SK-N-SH treated with all-trans-retinoic acid at 6 μM for 48 hours (cell line): ENCODE measurements at regions not wholly inside any gene's neighbourhood (a gene's known extent, or its start where the extent isn't known, plus 50 kb on each side); places are given as distances from the start of the nearest gene placed in this dataset.

Source experiments
- ATAC-seq: fragments of 200-7000 bp; cut with Tn5 transposase; 3 replicates; pipeline ENCODE4 v1.9.1; 2020; ENCODE audit warnings: mild to moderate bottlenecking, moderate library complexity
- ARNTL ChIP-seq: fragments of 450-650 bp; formaldehyde crosslinking; IDR thresholded peaks from 2 replicates; pipeline ENCODE4 v1.5.0; 2020; ENCODE audit warnings: low read depth, mild to moderate bottlenecking, moderate library complexity, borderline replicate concordance
- BACH2 ChIP-seq: fragments of 250-450 bp; sonication (Bioruptor Pico); IDR thresholded peaks from 2 replicates; pipeline ENCODE4 v1.9.0; 2021; ENCODE audit warnings: mild to moderate bottlenecking, borderline replicate concordance
- CREB5 ChIP-seq: fragments of 250-450 bp; sonication (Bioruptor Pico); IDR thresholded peaks from 2 replicates; pipeline ENCODE4 v1.5.1; 2020; ENCODE audit warnings: low read depth, mild to moderate bottlenecking, moderate library complexity
- CSRNP3 ChIP-seq: fragments of 250-450 bp; sonication (Bioruptor Pico); IDR thresholded peaks from 2 replicates; pipeline ENCODE4 v1.5.1; 2021; ENCODE audit warnings: mild to moderate bottlenecking, moderate library complexity
- ESRRG ChIP-seq: fragments of 250-450 bp; sonication (Bioruptor Pico); IDR thresholded peaks from 2 replicates; pipeline ENCODE4 v1.6.1; 2021; ENCODE audit warnings: mild to moderate bottlenecking
- PATZ1 ChIP-seq: fragments of 250-450 bp; sonication (Bioruptor Pico); IDR thresholded peaks from 2 replicates; pipeline ENCODE4 v1.8.0; 2020; ENCODE audit warnings: mild to moderate bottlenecking, moderate library complexity, borderline replicate concordance
- POU6F1 ChIP-seq: fragments of 250-450 bp; sonication (Bioruptor Pico); IDR thresholded peaks from 2 replicates; pipeline ENCODE4 v1.8.0; 2021; ENCODE audit warnings: low read depth, mild to moderate bottlenecking, moderate library complexity, borderline replicate concordance
- PPARA ChIP-seq: fragments of 250-450 bp; sonication (Bioruptor Pico); IDR thresholded peaks from 2 replicates; pipeline ENCODE4 v1.5.0; 2020; ENCODE audit warnings: mild to moderate bottlenecking, borderline replicate concordance
- RARB ChIP-seq: fragments of 250-450 bp; sonication (Bioruptor Pico); IDR thresholded peaks from 2 replicates; pipeline ENCODE4 v1.8.0; 2021; ENCODE audit warnings: mild to moderate bottlenecking, moderate library complexity
- SNAI2 ChIP-seq: fragments of 250-450 bp; sonication (Bioruptor Pico); IDR thresholded peaks from 2 replicates; pipeline ENCODE4 v1.5.0; 2020; ENCODE audit warnings: mild to moderate bottlenecking, moderate library complexity
- TCF4 ChIP-seq: fragments of 250-450 bp; sonication (Bioruptor Pico); IDR thresholded peaks from 2 replicates; pipeline ENCODE4 v1.8.0; 2021; ENCODE audit warnings: mild to moderate bottlenecking, moderate library complexity, borderline replicate concordance
- TOX ChIP-seq: fragments of 250-450 bp; sonication (Bioruptor Pico); IDR thresholded peaks from 2 replicates; pipeline ENCODE4 v1.8.0; 2021; ENCODE audit warnings: mild to moderate bottlenecking, moderate library complexity, borderline replicate concordance
- TSHZ2 ChIP-seq: fragments of 250-450 bp; sonication (Bioruptor Pico); IDR thresholded peaks from 2 replicates; pipeline ENCODE4 v1.5.0; 2020; ENCODE audit warnings: mild to moderate bottlenecking, moderate library complexity
- ZFP30 ChIP-seq: fragments of 450-650 bp; formaldehyde crosslinking; IDR thresholded peaks from 2 replicates; pipeline ENCODE4 v1.5.0; 2022; ENCODE audit warnings: mild to moderate bottlenecking, moderate library complexity
- ZNF565 ChIP-seq: fragments of 450-650 bp; formaldehyde crosslinking; conservative IDR thresholded peaks from 2 replicates; pipeline ENCODE4 v1.5.0; 2020; ENCODE audit warnings: low read depth, mild to moderate bottlenecking, moderate library complexity
- ZNF70 ChIP-seq: fragments of 450-650 bp; formaldehyde crosslinking; IDR thresholded peaks from 2 replicates; pipeline ENCODE4 v1.5.0; 2020; ENCODE audit warnings: mild to moderate bottlenecking, moderate library complexity
- ZNF8 ChIP-seq: fragments of 450-650 bp; formaldehyde crosslinking; IDR thresholded peaks from 2 replicates; pipeline ENCODE4 v1.5.0; 2020; ENCODE audit warnings: mild to moderate bottlenecking, moderate library complexity

- no peak for TF ChIP-seq POU6F1
- no peak for TF ChIP-seq SNAI2 (CRISPR knock-in tag)
- no peak for TF ChIP-seq TSHZ2 (CRISPR knock-in tag)
- no peak for TF ChIP-seq TOX (CRISPR knock-in tag)
- TF ChIP-seq ZFP30 (CRISPR knock-in tag) = no peak
- TF ChIP-seq ARNTL (CRISPR knock-in tag) = no peak
These were observed 720.3 kb upstream of the ID2 start (continued) for GRCh38 chr2:7961550-7961949.

GRCh38 chr2:7962161-7962560 is 719.7 kb upstream of the ID2 start:
- no peak for TF ChIP-seq PPARA (CRISPR knock-in tag)
- no peak for TF ChIP-seq ZNF565 (CRISPR knock-in tag)
- no peak for TF ChIP-seq ESRRG
- no peak for TF ChIP-seq PATZ1 (CRISPR knock-in tag)
- TF ChIP-seq BACH2 (CRISPR knock-in tag) = no peak
- TF ChIP-seq CREB5 = no peak
- TF ChIP-seq TOX (CRISPR knock-in tag) = no peak
- no peak for TF ChIP-seq CSRNP3 (CRISPR knock-in tag)
- TF ChIP-seq RARB (CRISPR knock-in tag) = no peak
- TF ChIP-seq SNAI2 (CRISPR knock-in tag) = no peak
- TF ChIP-seq ZNF70 (CRISPR knock-in tag) = no peak
- TF ChIP-seq ZNF8 = no peak
- TF ChIP-seq ARNTL (CRISPR knock-in tag) = no peak
- TF ChIP-seq TCF4 (CRISPR knock-in tag) = no peak
- TF ChIP-seq ZFP30 (CRISPR knock-in tag) = no peak
- no peak for ATAC-seq

GRCh38 chr2:7963787-7964186 is 718.1 kb upstream of the ID2 start:
- no peak for ATAC-seq
- TF ChIP-seq ESRRG = no peak
- no peak for TF ChIP-seq TSHZ2 (CRISPR knock-in tag)
- TF ChIP-seq RARB (CRISPR knock-in tag) = no peak
